ENCODE measurements at regions not wholly inside any gene's neighbourhood (a gene's known extent, or its start where the extent isn't known, plus 50 kb on each side); places are given as distances from the start of the nearest gene placed in this dataset.

DNA sequence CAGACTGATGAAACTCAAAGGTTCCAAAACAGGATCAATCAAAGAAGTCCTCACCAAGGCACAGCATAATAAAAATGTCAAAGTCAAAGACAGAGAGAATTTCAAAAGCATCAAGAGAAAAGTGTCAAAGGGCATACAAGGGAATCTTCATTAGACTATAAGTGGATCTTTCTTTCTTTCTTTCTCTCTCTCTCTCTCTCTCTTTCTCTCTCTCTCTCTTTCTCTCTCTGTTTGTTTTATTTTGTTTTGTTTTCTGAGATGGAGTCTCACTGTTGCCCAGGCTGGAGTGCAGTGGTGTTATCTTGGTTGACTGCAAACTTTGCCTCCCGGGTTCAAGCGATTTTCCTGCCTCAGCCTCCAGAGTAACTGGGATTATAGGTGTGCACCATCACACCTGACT lies 148.3 kb upstream of the CD180 start:
- no peak for DNase-seq (ENCODE audit: low read depth)
- no peak overlapping the region for H3K4me3 ChIP-seq (ENCODE audit: low read length)
- TF ChIP-seq, protein P1, sequence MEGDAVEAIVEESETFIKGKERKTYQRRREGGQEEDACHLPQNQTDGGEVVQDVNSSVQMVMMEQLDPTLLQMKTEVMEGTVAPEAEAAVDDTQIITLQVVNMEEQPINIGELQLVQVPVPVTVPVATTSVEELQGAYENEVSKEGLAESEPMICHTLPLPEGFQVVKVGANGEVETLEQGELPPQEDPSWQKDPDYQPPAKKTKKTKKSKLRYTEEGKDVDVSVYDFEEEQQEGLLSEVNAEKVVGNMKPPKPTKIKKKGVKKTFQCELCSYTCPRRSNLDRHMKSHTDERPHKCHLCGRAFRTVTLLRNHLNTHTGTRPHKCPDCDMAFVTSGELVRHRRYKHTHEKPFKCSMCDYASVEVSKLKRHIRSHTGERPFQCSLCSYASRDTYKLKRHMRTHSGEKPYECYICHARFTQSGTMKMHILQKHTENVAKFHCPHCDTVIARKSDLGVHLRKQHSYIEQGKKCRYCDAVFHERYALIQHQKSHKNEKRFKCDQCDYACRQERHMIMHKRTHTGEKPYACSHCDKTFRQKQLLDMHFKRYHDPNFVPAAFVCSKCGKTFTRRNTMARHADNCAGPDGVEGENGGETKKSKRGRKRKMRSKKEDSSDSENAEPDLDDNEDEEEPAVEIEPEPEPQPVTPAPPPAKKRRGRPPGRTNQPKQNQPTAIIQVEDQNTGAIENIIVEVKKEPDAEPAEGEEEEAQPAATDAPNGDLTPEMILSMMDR (IDR thresholded peaks at IDR 0.05; ENCODE audit: insufficient read depth, low read depth, low read length, missing control alignments) = no peak

GRCh38 chr5:67343835-67344234 lies 147.2 kb upstream of the CD180 start:
- TF ChIP-seq, protein P1 (IDR thresholded peaks at IDR 0.05; ENCODE audit: insufficient read depth, low read depth, low read length, missing control alignments) = no peak
- no peak for DNase-seq (ENCODE audit: low read depth)
- no peak overlapping the region for H3K4me3 ChIP-seq (ENCODE audit: low read length)

- no peak overlapping the region for H3K4me3 ChIP-seq (ENCODE audit: low read length)
- no peak for DNase-seq (ENCODE audit: low read depth)
- TF ChIP-seq, protein P1 (IDR thresholded peaks at IDR 0.05; ENCODE audit: insufficient read depth, low read depth, low read length, missing control alignments) = no peak
Measured at GRCh38 chr5:67341478-67341877, 144.9 kb upstream of the CD180 start.

GRCh38 chr5:67339219-67339767 lies 142.7 kb upstream of the CD180 start:
- DNase-seq (ENCODE audit: low read depth) = no peak
- TF ChIP-seq, protein P1 (IDR thresholded peaks at IDR 0.05; ENCODE audit: insufficient read depth, low read depth, low read length, missing control alignments) = no peak
- H3K4me3 ChIP-seq (ENCODE audit: low read length) = no peak overlapping the region

GRCh38 chr5:67338421-67338820 lies 141.8 kb upstream of the CD180 start:
- DNase-seq (ENCODE audit: low read depth) = no peak
- no peak overlapping the region for H3K4me3 ChIP-seq (ENCODE audit: low read length)
- TF ChIP-seq, protein P1 (IDR thresholded peaks at IDR 0.05; ENCODE audit: insufficient read depth, low read depth, low read length, missing control alignments) = no peak

GRCh38 chr5:67337751-67338150 lies 141.2 kb upstream of the CD180 start:
- no peak overlapping the region for H3K4me3 ChIP-seq (ENCODE audit: low read length)
- DNase-seq (ENCODE audit: low read depth) = no peak
- TF ChIP-seq, protein P1 (IDR thresholded peaks at IDR 0.05; ENCODE audit: insufficient read depth, low read depth, low read length, missing control alignments) = no peak

GRCh38 chr5:67335426-67335825 lies 138.8 kb upstream of the CD180 start:
- H3K4me3 ChIP-seq (ENCODE audit: low read length) = no peak overlapping the region
- DNase-seq (ENCODE audit: low read depth) = no peak
- TF ChIP-seq, protein P1 (IDR thresholded peaks at IDR 0.05; ENCODE audit: insufficient read depth, low read depth, low read length, missing control alignments) = no peak
